ENCODE measurements at regions not wholly inside any gene's neighbourhood (a gene's known extent, or its start where the extent isn't known, plus 50 kb on each side); places are given as distances from the start of the nearest gene placed in this dataset.
"Not testable (repeated sequence)": the region's sequence is repeated elsewhere in the genome, so short reads cannot be mapped to it uniquely, and the experiment has no call there.

- H3K4me2 ChIP-seq (ENCODE audit: low read length); DNase-seq; H3K23ac ChIP-seq (ENCODE audit: low read length); H3K79me1 ChIP-seq (ENCODE audit: low read length); H2AK5ac ChIP-seq (ENCODE audit: low read length); H2BK15ac ChIP-seq (replicated peaks; ENCODE audit: low read depth); H4K5ac ChIP-seq (ENCODE audit: low read length); H3K4me1 ChIP-seq (ENCODE audit: control insufficient read depth, low read depth, low read length); H2BK5ac ChIP-seq (ENCODE audit: low read length); H3K4ac ChIP-seq (ENCODE audit: low read depth, low read length); H3K27ac ChIP-seq (ENCODE audit: low read depth, low read length); H3K56ac ChIP-seq (ENCODE audit: low read length); H3K79me2 ChIP-seq (ENCODE audit: control insufficient read depth, insufficient read depth, low read length); H4K8ac ChIP-seq (ENCODE audit: low read depth, low read length); H2BK120ac ChIP-seq (ENCODE audit: low read depth, low read length); H3K18ac ChIP-seq (ENCODE audit: low read length); H3K27me3 ChIP-seq (ENCODE audit: insufficient read depth, low read length, poor library complexity); H3K4me3 ChIP-seq (ENCODE audit: low read length); H3K36me3 ChIP-seq (ENCODE audit: control insufficient read depth, insufficient read depth, low read length); H3K9ac ChIP-seq (ENCODE audit: low read length): not testable (repeated sequence)
- no CpG with 5 or more reads among the region's 22 CpGs for WGBS (ENCODE audit: extremely low coverage, insufficient coverage, low lambda C conversion rate)
Measured at GRCh38 chr10:65052111-65052510, 1530.9 kb downstream of the REEP3 start.

DNA sequence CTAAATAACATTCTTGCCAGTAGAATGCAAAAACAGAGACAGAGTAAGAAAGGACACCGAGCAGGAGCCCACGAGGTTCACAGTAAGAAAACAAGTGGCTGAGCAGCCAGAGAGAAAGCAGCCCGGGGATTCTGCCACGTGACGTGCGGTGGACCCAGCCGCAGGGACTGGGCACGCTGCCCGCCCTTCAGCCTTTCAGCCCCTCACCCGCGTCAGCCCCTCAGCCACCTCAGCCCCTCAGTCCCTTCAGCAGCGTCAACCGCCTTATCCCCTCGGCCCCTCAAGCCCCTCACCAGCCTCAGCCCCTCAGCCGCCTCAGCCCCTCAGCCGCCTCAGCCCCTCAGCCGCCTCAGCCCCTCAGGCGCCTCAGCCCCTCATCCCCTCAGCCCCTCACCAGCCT lies 1532.2 kb downstream of the REEP3 start:
- H4K5ac ChIP-seq (ENCODE audit: low read length); H3K23ac ChIP-seq (ENCODE audit: low read length); H3K4ac ChIP-seq (ENCODE audit: low read depth, low read length); H3K4me1 ChIP-seq (ENCODE audit: control insufficient read depth, low read depth, low read length); H3K36me3 ChIP-seq (ENCODE audit: control insufficient read depth, insufficient read depth, low read length); H2BK5ac ChIP-seq (ENCODE audit: low read length); H3K56ac ChIP-seq (ENCODE audit: low read length); H3K27me3 ChIP-seq (ENCODE audit: insufficient read depth, low read length, poor library complexity); H3K79me1 ChIP-seq (ENCODE audit: low read length); H2BK15ac ChIP-seq (replicated peaks; ENCODE audit: low read depth); H2AK5ac ChIP-seq (ENCODE audit: low read length); H3K4me3 ChIP-seq (ENCODE audit: low read length); H3K27ac ChIP-seq (ENCODE audit: low read depth, low read length); H3K79me2 ChIP-seq (ENCODE audit: control insufficient read depth, insufficient read depth, low read length); H3K4me2 ChIP-seq (ENCODE audit: low read length); H3K9ac ChIP-seq (ENCODE audit: low read length); H3K18ac ChIP-seq (ENCODE audit: low read length); DNase-seq; H4K8ac ChIP-seq (ENCODE audit: low read depth, low read length); H2BK120ac ChIP-seq (ENCODE audit: low read depth, low read length): not testable (repeated sequence)
- WGBS (ENCODE audit: extremely low coverage, insufficient coverage, low lambda C conversion rate) = no CpG with 5 or more reads among the region's 18 CpGs

- not testable (repeated sequence) for H2BK120ac ChIP-seq (ENCODE audit: low read depth, low read length); H3K27me3 ChIP-seq (ENCODE audit: insufficient read depth, low read length, poor library complexity); H3K4ac ChIP-seq (ENCODE audit: low read depth, low read length); H4K5ac ChIP-seq (ENCODE audit: low read length); H2BK5ac ChIP-seq (ENCODE audit: low read length); H2AK5ac ChIP-seq (ENCODE audit: low read length); DNase-seq; H3K9ac ChIP-seq (ENCODE audit: low read length); H2BK15ac ChIP-seq (replicated peaks; ENCODE audit: low read depth); H3K4me3 ChIP-seq (ENCODE audit: low read length); H3K18ac ChIP-seq (ENCODE audit: low read length); H3K27ac ChIP-seq (ENCODE audit: low read depth, low read length); H3K23ac ChIP-seq (ENCODE audit: low read length); H3K4me1 ChIP-seq (ENCODE audit: control insufficient read depth, low read depth, low read length); H4K8ac ChIP-seq (ENCODE audit: low read depth, low read length); H3K56ac ChIP-seq (ENCODE audit: low read length); H3K79me1 ChIP-seq (ENCODE audit: low read length); H3K36me3 ChIP-seq (ENCODE audit: control insufficient read depth, insufficient read depth, low read length); H3K4me2 ChIP-seq (ENCODE audit: low read length); H3K79me2 ChIP-seq (ENCODE audit: control insufficient read depth, insufficient read depth, low read length)
- WGBS (ENCODE audit: extremely low coverage, insufficient coverage, low lambda C conversion rate) = no CpG with 5 or more reads among the region's 46 CpGs
Measured at GRCh38 chr10:65053831-65054351, 1532.7 kb downstream of the REEP3 start.

GRCh38 chr10:65054701-65055100 lies 1533.5 kb downstream of the REEP3 start:
- not testable (repeated sequence) for H3K79me2 ChIP-seq (ENCODE audit: control insufficient read depth, insufficient read depth, low read length); H3K27ac ChIP-seq (ENCODE audit: low read depth, low read length); H2AK5ac ChIP-seq (ENCODE audit: low read length); H3K4ac ChIP-seq (ENCODE audit: low read depth, low read length); H3K27me3 ChIP-seq (ENCODE audit: insufficient read depth, low read length, poor library complexity); H3K4me2 ChIP-seq (ENCODE audit: low read length); H3K23ac ChIP-seq (ENCODE audit: low read length); H3K56ac ChIP-seq (ENCODE audit: low read length); H2BK120ac ChIP-seq (ENCODE audit: low read depth, low read length); H2BK15ac ChIP-seq (replicated peaks; ENCODE audit: low read depth); H3K18ac ChIP-seq (ENCODE audit: low read length); DNase-seq; H3K4me3 ChIP-seq (ENCODE audit: low read length); H3K79me1 ChIP-seq (ENCODE audit: low read length); H3K9ac ChIP-seq (ENCODE audit: low read length); H3K4me1 ChIP-seq (ENCODE audit: control insufficient read depth, low read depth, low read length); H4K8ac ChIP-seq (ENCODE audit: low read depth, low read length); H3K36me3 ChIP-seq (ENCODE audit: control insufficient read depth, insufficient read depth, low read length); H2BK5ac ChIP-seq (ENCODE audit: low read length); H4K5ac ChIP-seq (ENCODE audit: low read length)
- WGBS (ENCODE audit: extremely low coverage, insufficient coverage, low lambda C conversion rate) = no CpG with 5 or more reads among the region's 12 CpGs

GRCh38 chr10:65065278-65065677 lies 1544.1 kb downstream of the REEP3 start:
- no peak overlapping the region for H3K23ac ChIP-seq (ENCODE audit: low read length)

GRCh38 chr10:65083222-65083621 lies 1562.0 kb downstream of the REEP3 start:
- Histone ChIP-seq H2BK120ac (ENCODE audit: low read depth, low read length) (no peak overlapping the region), H3K4me1 (ENCODE audit: control insufficient read depth, low read depth, low read length) (no peaks in the 10 kb centered on the region), H3K79me2 (ENCODE audit: control insufficient read depth, insufficient read depth, low read length) (no peaks in the 10 kb centered on the region), H3K27me3 (ENCODE audit: insufficient read depth, low read length, poor library complexity) (no peaks in the 10 kb centered on the region), H3K4ac (ENCODE audit: low read depth, low read length) (no peak overlapping the region), H3K18ac (ENCODE audit: low read length) (no peak overlapping the region), H2BK15ac (replicated peaks; ENCODE audit: low read depth) (no peak overlapping the region), H2BK5ac (ENCODE audit: low read length) (no peak overlapping the region), H3K4me2 (ENCODE audit: low read length) (no peak overlapping the region), H3K36me3 (ENCODE audit: control insufficient read depth, insufficient read depth, low read length) (no peaks in the 10 kb centered on the region), H3K9ac (ENCODE audit: low read length) (no peak overlapping the region), H3K23ac (ENCODE audit: low read length) (no peak overlapping the region), H3K4me3 (ENCODE audit: low read length) (no peak overlapping the region), H3K27ac (ENCODE audit: low read depth, low read length) (no peak overlapping the region), H4K5ac (ENCODE audit: low read length) (no peak overlapping the region), H4K8ac (ENCODE audit: low read depth, low read length) (no peak overlapping the region), H2AK5ac (ENCODE audit: low read length) (no peak overlapping the region), H3K56ac (ENCODE audit: low read length) (no peak overlapping the region), H3K79me1 (ENCODE audit: low read length) (no peaks in the 10 kb centered on the region)
- WGBS (ENCODE audit: extremely low coverage, insufficient coverage, low lambda C conversion rate) = no CpG with 5 or more reads among the region's 6 CpGs
- no peak for DNase-seq

More at GRCh38 chr10:65065278-65065677, 1544.1 kb downstream of the REEP3 start:
- H3K56ac ChIP-seq (ENCODE audit: low read length) = no peak overlapping the region
- H3K18ac ChIP-seq (ENCODE audit: low read length) = no peak overlapping the region
- H2BK15ac ChIP-seq (replicated peaks; ENCODE audit: low read depth) = no peak overlapping the region
- no peak overlapping the region for H4K8ac ChIP-seq (ENCODE audit: low read depth, low read length)
- H3K4me3 ChIP-seq (ENCODE audit: low read length) = no peak overlapping the region
- no peak overlapping the region for H4K5ac ChIP-seq (ENCODE audit: low read length)
- no peak overlapping the region for H2AK5ac ChIP-seq (ENCODE audit: low read length)
- H3K79me1 ChIP-seq (ENCODE audit: low read length) = no peaks in the 10 kb centered on the region
- no peak overlapping the region for H3K4me2 ChIP-seq (ENCODE audit: low read length)
- H3K27me3 ChIP-seq (ENCODE audit: insufficient read depth, low read length, poor library complexity) = no peaks in the 10 kb centered on the region
- no peak overlapping the region for H2BK5ac ChIP-seq (ENCODE audit: low read length)
- no peaks in the 10 kb centered on the region for H3K79me2 ChIP-seq (ENCODE audit: control insufficient read depth, insufficient read depth, low read length)
- no peak overlapping the region for H3K27ac ChIP-seq (ENCODE audit: low read depth, low read length)
- H3K4me1 ChIP-seq (ENCODE audit: control insufficient read depth, low read depth, low read length) = no peaks in the 10 kb centered on the region
- H3K4ac ChIP-seq (ENCODE audit: low read depth, low read length) = no peak overlapping the region
- no CpG with 5 or more reads among the region's 1 CpG for WGBS (ENCODE audit: extremely low coverage, insufficient coverage, low lambda C conversion rate)
- H3K9ac ChIP-seq (ENCODE audit: low read length) = no peak overlapping the region
- DNase-seq = peak; percentile 0
- H3K36me3 ChIP-seq (ENCODE audit: control insufficient read depth, insufficient read depth, low read length) = no peaks in the 10 kb centered on the region
- no peak overlapping the region for H2BK120ac ChIP-seq (ENCODE audit: low read depth, low read length)

Data from mesendoderm (in vitro differentiated cells).